ENCODE measurements at regions not wholly inside any gene's neighbourhood (a gene's known extent, or its start where the extent isn't known, plus 50 kb on each side); places are given as distances from the start of the nearest gene placed in this dataset.

DNA sequence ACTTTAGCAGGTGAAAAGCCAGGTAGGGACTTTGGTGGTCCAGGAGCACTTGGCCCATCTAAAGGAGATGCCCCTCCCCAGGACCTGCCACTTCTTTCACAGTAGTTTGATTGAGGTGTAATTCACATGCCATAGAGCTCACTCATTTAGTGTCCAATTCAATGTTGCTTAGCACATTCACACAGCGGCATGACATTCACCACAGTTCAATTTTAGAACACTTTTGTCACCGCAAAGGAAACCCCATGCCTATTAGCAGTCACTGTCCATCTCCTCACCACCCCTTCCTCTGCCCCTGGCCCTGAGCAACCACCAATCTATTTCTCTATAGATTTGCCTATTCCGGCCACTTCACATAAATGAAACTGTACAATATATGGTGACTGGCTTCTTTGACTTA, 211.6 kb upstream of the ZMIZ1 start:
- no peak overlapping the region for H3K27ac Mint-ChIP-seq
- no peak for ATAC-seq (ENCODE audit: low read depth)
- no peaks in the 10 kb centered on the region for H3K9me3 Mint-ChIP-seq
- no peaks in the 10 kb centered on the region for H3K27me3 Mint-ChIP-seq
- no peaks in the 10 kb centered on the region for H3K4me1 Mint-ChIP-seq
- H3K4me3 Mint-ChIP-seq: no peak overlapping the region
- POLR2A ChIA-PET: no interaction called here
- H3K36me3 Mint-ChIP-seq: no peaks in the 10 kb centered on the region
- no peak for DNase-seq

DNA sequence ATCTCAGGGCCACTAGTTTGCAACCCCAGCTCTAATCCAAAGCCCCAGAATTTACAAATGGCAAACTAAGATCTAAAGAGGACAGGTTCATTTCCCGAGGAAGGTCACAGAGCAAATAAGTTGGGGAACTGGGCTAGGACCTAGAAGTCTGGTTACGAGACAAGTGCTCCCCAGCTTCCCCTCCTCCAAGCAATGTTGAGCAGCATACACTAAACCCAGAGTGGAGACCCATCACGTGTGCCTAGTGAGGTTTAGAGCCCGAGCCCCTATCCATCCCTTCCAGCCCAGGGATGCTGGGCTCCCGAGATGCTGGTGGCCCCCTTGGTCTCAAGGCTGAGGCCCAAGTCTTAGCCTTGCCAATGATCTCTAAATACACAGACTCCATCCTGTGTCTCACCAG, 209.5 kb upstream of the ZMIZ1 start:
- no peak overlapping the region for H3K4me3 Mint-ChIP-seq
- POLR2A ChIA-PET: no interaction called here
- no peaks in the 10 kb centered on the region for H3K27me3 Mint-ChIP-seq
- H3K4me1 Mint-ChIP-seq: no peaks in the 10 kb centered on the region
- H3K27ac Mint-ChIP-seq: no peak overlapping the region
- H3K9me3 Mint-ChIP-seq: no peaks in the 10 kb centered on the region
- ATAC-seq (ENCODE audit: low read depth) (no peak), DNase-seq (no peak)
- no peaks in the 10 kb centered on the region for H3K36me3 Mint-ChIP-seq

DNA sequence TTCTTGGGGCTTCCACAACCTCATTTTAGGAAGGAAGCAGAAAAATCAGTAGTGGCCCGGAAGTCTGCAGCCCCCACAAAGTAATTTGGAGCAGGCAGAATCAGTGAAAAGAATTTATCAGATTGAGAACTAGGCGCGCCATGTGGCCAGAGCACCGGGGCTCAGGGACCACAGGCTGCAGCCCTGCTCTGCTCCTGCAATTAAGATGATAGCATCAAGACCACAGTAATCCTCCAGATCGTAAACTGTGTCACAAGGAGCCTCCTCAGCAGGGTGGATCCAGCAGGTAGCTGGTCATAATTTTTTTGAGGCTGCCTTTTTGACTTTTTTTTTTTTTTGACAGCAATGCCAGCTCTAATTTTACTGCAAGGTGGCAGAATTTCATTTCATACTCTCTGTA, 209.0 kb upstream of the ZMIZ1 start:
- no peak for DNase-seq
- POLR2A ChIA-PET: no interaction called here
- H3K4me3 Mint-ChIP-seq: no peak overlapping the region
- H3K27me3 Mint-ChIP-seq: no peaks in the 10 kb centered on the region
- H3K36me3 Mint-ChIP-seq: no peaks in the 10 kb centered on the region
- H3K27ac Mint-ChIP-seq: no peak overlapping the region
- no peaks in the 10 kb centered on the region for H3K9me3 Mint-ChIP-seq
- no peak for ATAC-seq (ENCODE audit: low read depth)
- H3K4me1 Mint-ChIP-seq: no peaks in the 10 kb centered on the region

DNA sequence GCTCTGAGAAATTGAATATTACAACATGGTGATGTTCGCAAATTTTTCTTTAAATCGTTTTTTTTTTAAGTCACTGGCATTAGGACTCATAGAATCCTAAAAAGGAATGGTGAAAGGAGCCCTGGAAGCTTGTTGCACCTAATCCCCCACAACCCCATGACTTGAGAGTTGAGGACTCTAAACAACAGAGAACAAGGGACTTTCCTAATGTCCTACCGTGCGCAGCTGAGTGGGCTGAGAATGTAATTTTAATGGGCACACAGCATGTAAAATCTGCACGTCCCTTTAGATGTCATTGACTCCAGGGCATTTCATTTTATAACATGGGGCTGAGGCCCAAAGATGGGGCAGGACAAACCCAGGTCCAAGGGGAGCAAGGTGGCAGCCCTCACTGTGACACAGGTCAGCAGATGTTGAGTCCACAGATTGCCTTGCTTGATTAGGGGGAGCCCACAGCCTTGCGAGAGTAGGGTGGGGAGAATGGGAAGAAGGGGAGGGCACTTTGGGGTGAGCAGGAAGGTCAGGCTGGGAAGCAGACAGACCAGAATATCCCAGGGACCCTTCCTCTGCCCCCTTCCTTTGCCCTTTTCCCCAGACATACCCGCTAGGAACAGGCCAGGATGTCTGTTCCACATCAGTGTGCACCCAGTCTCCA, 208.4 kb upstream of the ZMIZ1 start:
- H3K4me3 Mint-ChIP-seq: no peak overlapping the region
- no peak for DNase-seq
- POLR2A ChIA-PET: no interaction called here
- no peaks in the 10 kb centered on the region for H3K27me3 Mint-ChIP-seq
- H3K9me3 Mint-ChIP-seq: no peaks in the 10 kb centered on the region
- no peaks in the 10 kb centered on the region for H3K4me1 Mint-ChIP-seq
- no peak overlapping the region for H3K27ac Mint-ChIP-seq
- no peaks in the 10 kb centered on the region for H3K36me3 Mint-ChIP-seq
- ATAC-seq (ENCODE audit: low read depth): no peak

DNA sequence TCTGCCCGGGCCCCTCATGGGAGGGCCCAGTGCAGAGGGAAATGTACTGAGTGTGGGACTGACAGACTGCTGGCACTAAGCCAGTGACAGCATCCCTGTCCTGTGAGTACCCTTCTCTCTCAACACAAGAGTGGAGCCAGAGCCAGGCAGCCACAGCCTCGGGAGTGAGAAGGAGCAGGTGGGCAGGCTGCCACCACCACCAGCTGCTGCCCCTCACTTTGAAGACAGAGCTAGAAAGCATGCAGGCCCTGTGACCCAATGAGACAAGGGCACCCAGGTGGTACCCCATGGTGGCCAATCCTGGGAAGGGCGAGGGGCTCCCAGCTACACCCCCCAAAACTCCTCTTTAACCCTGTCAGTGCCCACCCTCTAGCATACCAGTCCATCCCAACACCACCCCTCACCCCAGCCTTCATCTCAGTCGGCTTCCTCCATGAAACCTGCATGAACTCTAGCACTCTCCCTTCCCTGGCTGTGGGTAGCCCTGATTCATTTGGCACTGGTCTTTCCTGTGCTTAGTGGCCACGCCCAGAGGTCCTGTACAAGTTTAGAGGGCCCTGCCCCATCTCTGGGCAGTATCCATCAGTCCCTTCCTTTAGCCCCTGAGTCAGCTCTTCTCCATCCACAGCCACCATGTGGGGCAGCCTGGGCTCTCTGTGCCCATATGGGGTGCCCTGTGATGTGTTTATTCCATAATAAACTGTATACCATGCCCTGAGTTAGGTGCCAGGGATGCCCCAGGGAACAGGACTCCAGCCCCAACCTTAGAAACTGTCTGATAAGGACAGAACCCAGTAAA, 207.0 kb upstream of the ZMIZ1 start:
- Mint-ChIP-seq H3K4me1 (no peaks in the 10 kb centered on the region), H3K36me3 (no peaks in the 10 kb centered on the region), H3K9me3 (no peaks in the 10 kb centered on the region), H3K4me3 (no peak overlapping the region), H3K27ac (no peak overlapping the region), H3K27me3 (no peaks in the 10 kb centered on the region)
- no peak for DNase-seq
- POLR2A ChIA-PET: no interaction called here
- ATAC-seq (ENCODE audit: low read depth): no peak

DNA sequence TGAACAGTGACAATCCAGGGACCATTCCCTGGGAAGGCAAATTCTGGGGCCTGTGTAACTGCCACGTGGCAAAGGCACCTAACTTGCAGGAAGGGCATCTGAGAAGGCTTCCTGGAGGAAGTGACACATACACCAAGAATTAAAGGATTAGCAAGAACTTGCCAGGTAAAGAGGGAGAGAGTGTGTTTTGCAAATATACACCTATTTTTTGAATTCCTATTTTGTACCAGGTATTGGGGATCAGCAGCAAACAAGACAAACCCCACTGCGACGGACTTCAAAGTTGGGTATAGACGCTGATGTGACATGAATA, 206.5 kb upstream of the ZMIZ1 start:
- H3K4me3 Mint-ChIP-seq: no peak overlapping the region
- DNase-seq: no peak
- POLR2A ChIA-PET: no interaction called here
- H3K36me3 Mint-ChIP-seq: no peaks in the 10 kb centered on the region
- H3K27ac Mint-ChIP-seq: no peak overlapping the region
- H3K27me3 Mint-ChIP-seq: no peaks in the 10 kb centered on the region
- no peaks in the 10 kb centered on the region for H3K9me3 Mint-ChIP-seq
- ATAC-seq (ENCODE audit: low read depth): no peak
- H3K4me1 Mint-ChIP-seq: no peaks in the 10 kb centered on the region

DNA sequence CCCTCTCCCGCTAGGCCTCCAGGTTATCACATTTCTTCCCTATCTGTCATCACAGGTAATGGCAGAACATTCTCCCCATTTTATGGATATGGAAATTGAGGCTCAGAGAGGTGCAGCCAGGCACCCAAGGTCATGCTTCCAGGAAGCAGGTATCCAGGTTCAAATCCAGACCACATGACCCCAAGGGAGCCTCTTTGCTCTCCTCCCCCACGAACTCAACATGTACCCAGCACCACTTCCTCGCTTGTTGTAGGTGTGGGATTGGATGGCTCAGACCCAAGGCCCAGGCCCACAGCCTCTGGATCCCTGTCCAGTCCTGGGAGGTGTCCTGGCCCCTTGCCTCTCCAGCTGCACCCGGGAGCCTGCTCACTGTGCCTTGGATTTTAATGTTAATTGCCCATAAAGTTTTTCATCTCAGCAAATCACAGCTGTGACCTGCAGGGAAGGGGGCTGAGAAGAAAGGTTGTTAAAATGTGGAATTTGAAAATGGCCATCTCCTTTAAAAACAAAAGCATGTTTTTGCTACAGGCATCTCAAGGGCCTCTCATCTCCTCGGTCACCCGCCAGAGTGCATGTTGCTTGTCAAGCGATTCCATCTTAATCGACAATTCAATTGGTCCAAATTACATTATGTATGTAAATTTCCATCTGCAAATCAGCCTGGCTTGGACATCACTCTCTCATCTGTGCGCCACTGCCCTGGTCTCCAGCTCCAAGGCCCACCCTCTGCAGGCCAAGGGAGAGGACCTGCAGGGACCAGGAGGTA, 205.4 kb upstream of the ZMIZ1 start:
- Mint-ChIP-seq H3K9me3 (no peaks in the 10 kb centered on the region), H3K4me1 (no peaks in the 10 kb centered on the region), H3K4me3 (no peak overlapping the region), H3K36me3 (no peaks in the 10 kb centered on the region), H3K27ac (no peak overlapping the region), H3K27me3 (no peaks in the 10 kb centered on the region)
- ATAC-seq (ENCODE audit: low read depth) (no peak), DNase-seq (no peak)
- POLR2A ChIA-PET: no interaction called here

DNA sequence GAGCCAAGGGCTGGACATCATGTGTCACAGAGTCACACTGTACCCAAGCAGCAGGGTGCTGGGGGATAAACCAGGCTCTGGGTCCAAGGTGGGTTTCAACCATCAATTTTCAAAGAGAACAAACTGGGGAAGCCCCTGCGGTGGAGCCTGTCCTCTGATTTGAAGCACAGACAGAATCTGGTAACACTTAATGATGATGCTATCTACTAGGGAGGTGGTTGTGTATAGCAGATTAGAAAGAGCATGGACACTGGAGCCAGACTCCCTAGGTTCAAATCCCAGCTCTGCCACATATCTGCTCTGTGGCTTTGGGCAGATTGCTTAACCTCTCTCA, 204.9 kb upstream of the ZMIZ1 start:
- H3K27me3 Mint-ChIP-seq: no peaks in the 10 kb centered on the region
- no peaks in the 10 kb centered on the region for H3K4me1 Mint-ChIP-seq
- H3K9me3 Mint-ChIP-seq: no peaks in the 10 kb centered on the region
- no peaks in the 10 kb centered on the region for H3K36me3 Mint-ChIP-seq
- POLR2A ChIA-PET: no interaction called here
- ATAC-seq (ENCODE audit: low read depth): no peak
- no peak for DNase-seq
- H3K27ac Mint-ChIP-seq: no peak overlapping the region
- H3K4me3 Mint-ChIP-seq: no peak overlapping the region

DNA sequence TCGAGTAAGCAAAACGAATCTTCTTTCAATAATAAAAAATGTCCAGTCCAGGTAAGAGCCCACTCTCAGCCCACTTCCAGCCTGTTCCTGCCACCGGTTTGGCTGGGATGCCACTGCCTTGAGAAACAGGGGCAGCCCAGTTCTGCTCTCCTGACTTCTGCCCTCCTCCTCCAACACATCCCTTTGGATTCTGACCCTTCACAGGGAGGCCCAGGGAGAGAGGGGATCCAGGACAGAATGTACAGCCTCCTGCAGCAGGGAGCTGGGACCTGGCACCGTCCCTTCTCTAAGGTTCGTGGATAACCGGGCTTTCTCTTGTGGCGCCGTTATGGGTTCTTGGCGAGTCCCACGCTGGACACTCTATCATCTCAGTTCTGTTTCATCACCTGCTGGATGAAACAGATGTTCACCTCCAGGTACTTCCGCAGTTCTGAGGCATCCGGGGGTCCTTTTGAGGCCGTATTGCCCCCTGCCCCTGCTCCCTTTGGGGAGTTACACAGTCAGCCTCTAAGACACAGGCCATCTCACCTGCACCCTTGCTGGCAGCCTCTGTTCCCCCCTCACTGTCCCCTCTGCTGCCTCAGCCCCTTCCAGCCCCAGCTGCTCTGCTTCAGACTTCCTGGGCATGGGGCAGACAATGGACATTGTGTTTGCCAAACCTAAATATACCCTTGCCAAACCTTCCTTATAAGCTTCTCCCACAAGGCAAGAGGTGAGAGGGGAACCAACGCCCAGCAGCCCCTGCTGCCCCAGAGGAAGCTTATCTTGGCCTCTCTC, 203.8 kb upstream of the ZMIZ1 start:
- POLR2A ChIA-PET: no interaction called here
- H3K4me1 Mint-ChIP-seq: no peaks in the 10 kb centered on the region
- no peak overlapping the region for H3K4me3 Mint-ChIP-seq

DNA sequence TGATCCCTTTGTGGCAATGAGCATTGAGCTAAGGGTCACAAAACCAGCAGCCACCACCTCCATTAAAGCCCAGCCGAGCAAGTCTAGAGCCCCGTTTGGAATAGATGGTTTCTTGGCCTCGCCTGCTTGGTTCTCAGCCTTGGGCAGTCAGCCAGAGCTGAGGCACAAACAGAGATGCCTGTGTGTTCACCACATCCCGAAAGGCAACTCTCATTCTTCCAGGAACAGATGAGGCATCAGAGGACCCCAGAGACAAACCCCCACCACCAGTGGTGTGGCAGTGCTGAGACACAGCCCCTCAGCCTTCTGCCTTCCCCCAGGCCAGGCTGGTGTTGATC, 203.3 kb upstream of the ZMIZ1 start:
- Mint-ChIP-seq H3K36me3 (no peaks in the 10 kb centered on the region), H3K4me3 (no peak overlapping the region), H3K9me3 (no peaks in the 10 kb centered on the region), H3K27me3 (no peaks in the 10 kb centered on the region), H3K4me1 (no peaks in the 10 kb centered on the region), H3K27ac (no peak overlapping the region)
- DNase-seq: no peak
- POLR2A ChIA-PET: no interaction called here
- ATAC-seq (ENCODE audit: low read depth): no peak

More for the DNA sequence above, 203.8 kb upstream of the ZMIZ1 start:
- H3K27ac Mint-ChIP-seq: no peak overlapping the region
- no peaks in the 10 kb centered on the region for H3K36me3 Mint-ChIP-seq
- no peak for DNase-seq
- no peaks in the 10 kb centered on the region for H3K27me3 Mint-ChIP-seq
- H3K9me3 Mint-ChIP-seq: no peaks in the 10 kb centered on the region
- no peak for ATAC-seq (ENCODE audit: low read depth)

DNA sequence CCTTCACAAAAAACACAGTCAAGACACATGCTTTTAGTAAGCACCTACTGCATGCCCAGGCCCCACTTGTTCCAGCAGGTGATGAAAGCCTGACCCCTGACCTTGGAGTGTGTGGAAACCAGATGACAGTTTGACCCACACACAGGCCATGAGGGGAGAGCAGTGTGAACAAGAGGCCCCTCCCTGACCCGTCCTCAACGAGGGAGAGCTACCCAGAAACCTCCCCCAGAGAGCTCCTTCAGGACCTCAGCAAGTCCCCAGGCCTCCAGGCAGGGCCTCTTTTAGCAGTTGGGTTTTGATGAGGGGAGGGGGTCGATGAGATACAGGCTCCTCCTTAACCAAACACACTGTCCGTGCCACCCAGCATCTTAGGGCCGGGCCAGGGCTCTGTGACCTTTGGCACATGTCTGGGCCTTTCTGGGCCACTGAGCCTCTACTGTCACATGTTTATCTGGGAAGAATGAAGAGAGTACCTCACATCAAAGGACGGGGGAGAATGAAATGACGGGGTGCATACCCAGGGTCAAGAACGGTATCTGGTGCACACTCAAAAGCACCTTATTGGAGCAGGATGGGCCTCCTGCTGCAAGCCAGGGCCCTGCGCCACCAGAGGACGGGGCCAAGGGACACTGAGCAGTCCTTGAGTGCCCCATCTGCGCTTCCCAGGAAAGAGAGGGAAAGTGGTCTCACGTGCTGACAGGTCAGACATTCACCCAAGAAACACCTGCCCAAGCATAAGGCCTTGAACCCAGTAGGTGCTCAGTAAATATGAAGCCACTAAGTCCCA, 202.6 kb upstream of the ZMIZ1 start:
- Mint-ChIP-seq H3K36me3 (no peaks in the 10 kb centered on the region), H3K4me1 (no peaks in the 10 kb centered on the region), H3K27ac (no peak overlapping the region), H3K9me3 (no peaks in the 10 kb centered on the region), H3K4me3 (no peak overlapping the region), H3K27me3 (peaks cover 2% of the 10 kb centered on the region)
- ATAC-seq (ENCODE audit: low read depth) (no peak), DNase-seq (no peak)
- POLR2A ChIA-PET: no interaction called here

DNA sequence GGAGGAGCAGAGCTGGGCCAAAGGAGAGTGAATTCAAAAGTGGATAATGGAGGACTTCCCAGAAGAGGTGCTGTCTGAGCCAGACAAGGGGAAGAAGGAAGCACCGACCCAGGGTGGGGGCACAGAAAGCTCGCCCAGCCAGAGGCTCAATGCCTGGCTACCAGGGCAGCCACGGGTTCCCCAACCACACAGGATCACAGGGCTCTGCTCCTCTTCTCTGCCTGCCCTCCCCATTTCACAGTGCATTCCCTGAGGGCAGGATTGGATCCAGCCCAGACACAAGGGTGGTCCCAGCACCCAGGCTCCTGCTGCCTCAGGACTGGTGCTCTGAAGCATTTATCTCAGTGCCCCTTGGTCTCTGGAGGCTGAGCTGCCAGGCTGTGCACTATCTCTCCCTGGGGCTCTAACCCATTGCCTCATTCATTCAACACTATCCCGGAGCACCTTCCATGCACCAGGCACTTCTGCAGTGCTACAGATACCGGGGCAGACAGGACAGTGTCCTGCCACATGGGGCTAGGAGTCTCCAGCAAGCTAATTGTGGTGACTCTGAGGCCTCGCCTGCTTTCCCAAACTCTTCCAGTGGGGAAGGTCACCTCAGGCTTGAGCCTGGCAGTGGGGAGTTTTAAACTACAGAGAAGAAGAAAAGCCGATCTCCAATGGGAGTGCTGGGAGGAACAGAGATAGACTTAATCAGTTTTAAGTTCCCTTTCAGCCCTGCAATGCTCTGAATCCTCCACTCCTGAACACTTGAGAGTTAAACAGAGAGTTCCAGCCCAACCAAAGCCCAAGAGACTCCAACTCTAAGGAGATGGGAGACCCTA, 201.8 kb upstream of the ZMIZ1 start:
- ATAC-seq (ENCODE audit: low read depth) (no peak), DNase-seq (no peak)
- peaks cover 4% of the 10 kb centered on the region for H3K27me3 Mint-ChIP-seq
- H3K36me3 Mint-ChIP-seq: no peaks in the 10 kb centered on the region
- H3K4me3 Mint-ChIP-seq: no peak overlapping the region
- H3K27ac Mint-ChIP-seq: no peak overlapping the region
- POLR2A ChIA-PET: no interaction called here
- no peaks in the 10 kb centered on the region for H3K4me1 Mint-ChIP-seq
- H3K9me3 Mint-ChIP-seq: no peaks in the 10 kb centered on the region

DNA sequence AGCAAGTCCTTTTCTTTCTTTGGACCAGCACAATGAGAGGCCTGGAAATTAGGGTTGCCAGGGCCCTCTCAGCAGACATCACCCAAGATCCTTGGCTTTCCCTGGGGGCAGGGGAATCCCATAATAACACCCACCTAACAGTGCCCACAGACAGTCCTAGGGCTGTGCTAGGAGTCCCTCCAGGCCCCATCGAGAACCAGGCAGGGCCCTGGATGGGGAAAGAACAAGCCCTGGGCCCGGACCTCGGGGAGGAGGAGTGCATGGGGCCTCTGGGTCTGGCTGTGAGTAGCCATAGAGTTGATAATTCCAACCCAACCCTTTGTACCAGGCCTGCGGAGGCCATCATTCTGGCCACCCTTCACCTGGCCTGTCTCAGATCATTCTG, 201.2 kb upstream of the ZMIZ1 start:
- DNase-seq: no peak
- Mint-ChIP-seq H3K27me3 (peaks cover 4% of the 10 kb centered on the region), H3K4me3 (no peak overlapping the region), H3K9me3 (no peaks in the 10 kb centered on the region), H3K4me1 (no peaks in the 10 kb centered on the region), H3K27ac (no peak overlapping the region), H3K36me3 (no peaks in the 10 kb centered on the region)
- no peak for ATAC-seq (ENCODE audit: low read depth)
- POLR2A ChIA-PET: no interaction called here
